Glomerular endothelial cell (primary cell): ENCODE measurements at regions not wholly inside any gene's neighbourhood (a gene's known extent, or its start where the extent isn't known, plus 50 kb on each side); places are given as distances from the start of the nearest gene placed in this dataset.

ENCODE experiments used
- DNase-seq: peaks from one replicate; pipeline ENCODE4 v3.0.0-alpha.2; 2011; ENCODE audit warnings: low read depth, low spot score; ENCODE audit errors: extremely low read depth

DNA sequence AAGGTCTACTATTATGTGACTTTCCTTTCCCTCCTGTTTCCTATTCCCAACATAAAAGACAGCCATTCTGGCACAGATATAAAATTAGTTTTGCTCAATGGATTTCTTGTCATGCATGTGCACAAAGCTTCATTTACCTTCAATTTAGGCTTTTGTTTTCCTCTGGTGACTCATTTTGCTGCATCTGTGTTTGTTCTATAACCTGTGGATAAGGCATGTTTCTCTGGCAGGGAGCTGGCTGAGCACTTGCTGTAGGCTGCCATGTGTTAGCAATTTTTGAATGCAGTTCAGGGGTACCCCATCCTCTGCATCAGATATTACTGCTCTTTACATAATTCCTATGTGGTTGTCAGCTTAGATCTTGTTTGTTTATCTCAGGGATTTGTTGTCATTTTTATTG lies 202.8 kb upstream of the GRID2 start:
- no peak for DNase-seq

DNA sequence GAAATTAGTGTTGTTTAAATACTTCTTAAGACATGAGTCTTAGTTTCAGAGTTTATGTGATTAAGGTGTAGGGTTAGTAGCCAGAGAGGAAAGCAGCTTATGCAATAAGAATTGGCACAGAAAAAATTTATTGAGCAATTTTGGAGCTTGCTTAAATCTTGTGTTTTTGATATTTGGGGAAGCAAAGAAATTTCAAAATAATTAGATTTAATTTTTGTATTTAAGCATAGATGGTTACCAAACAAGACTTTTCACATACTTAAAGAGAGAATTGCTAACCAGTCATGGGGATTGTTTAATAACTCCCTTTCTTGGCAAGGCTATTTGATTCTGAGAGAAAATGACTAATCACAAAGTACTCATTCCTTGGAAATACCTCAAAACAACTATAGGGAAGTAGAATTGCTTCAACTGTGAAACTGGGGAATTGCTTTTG lies 202.0 kb upstream of the GRID2 start:
- DNase-seq = no peak

DNA sequence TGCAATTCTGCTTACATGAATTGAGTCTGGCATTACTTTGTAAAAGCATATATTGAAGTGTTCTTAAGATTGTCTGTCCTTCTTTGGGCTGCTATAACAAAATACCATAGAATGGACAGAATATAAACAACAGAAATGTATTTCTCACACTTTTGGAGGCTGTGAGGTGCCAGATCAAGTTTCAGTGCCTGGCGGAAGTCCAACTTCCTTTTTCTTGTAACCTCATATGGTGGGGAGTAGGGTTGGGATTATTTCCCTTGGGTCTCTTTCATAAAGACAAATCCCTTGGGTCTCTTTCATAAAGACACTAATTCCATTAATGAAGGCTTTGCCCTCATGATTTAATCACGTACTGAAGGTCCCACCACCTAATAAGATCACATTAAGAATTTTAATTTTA lies 199.3 kb upstream of the GRID2 start:
- no peak for DNase-seq

DNA sequence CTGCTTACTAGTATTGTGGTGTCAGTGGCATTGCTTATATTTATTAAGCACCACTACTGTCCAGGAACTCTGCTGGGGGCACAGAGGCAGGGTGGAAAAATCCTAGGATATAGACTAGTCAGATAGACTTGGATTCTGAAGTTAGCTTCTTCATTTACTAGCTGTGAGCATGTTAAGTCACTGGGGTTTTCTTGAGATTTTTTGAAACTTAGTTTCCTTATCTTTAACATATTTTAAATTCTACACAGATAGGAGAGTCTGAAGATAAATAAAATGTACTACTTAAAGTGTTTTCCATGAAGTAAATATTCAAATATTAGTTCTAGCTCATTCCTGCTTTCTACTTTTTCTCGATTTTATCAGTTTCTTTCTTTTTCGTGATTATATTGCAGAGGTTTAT lies 196.9 kb upstream of the GRID2 start:
- no peak for DNase-seq

DNA sequence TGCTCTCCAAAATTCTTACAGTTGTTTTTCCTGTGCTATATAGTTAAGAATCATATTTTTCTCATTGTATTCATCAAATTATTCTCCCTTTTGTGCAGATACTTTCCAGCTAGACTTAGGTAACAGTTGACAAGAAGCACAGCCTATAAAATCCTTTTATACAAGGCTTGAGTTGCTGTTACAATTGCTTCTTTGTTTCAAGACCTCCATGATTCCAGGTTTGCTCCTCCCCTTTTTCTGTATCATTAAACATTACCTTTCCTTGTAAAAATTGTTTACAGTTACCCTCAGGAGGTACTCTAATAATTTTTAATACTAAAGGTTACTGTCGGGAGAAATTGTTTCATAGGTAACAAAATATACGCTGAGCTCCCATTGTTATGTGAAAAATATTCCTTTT lies 192.3 kb upstream of the GRID2 start:
- DNase-seq = no peak

DNA sequence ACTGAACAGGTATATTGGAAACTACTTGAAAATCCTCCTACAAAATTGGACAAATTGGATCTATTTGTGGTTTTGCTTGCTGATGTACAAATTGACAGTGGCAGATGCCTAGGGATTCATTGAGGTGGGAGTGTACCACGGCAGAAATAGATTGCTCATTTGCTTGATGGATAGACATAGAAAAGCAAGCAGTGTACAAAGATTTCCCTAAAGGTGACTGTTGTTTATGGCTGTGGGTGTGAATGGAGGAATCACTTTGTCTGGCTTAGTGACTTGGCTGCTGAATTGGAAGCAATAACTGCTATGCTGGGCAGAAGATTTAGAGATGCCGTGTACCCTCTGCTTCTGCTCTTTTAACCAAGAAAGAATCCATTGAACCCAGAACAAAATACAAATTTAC lies 191.0 kb upstream of the GRID2 start:
- no peak for DNase-seq

DNA sequence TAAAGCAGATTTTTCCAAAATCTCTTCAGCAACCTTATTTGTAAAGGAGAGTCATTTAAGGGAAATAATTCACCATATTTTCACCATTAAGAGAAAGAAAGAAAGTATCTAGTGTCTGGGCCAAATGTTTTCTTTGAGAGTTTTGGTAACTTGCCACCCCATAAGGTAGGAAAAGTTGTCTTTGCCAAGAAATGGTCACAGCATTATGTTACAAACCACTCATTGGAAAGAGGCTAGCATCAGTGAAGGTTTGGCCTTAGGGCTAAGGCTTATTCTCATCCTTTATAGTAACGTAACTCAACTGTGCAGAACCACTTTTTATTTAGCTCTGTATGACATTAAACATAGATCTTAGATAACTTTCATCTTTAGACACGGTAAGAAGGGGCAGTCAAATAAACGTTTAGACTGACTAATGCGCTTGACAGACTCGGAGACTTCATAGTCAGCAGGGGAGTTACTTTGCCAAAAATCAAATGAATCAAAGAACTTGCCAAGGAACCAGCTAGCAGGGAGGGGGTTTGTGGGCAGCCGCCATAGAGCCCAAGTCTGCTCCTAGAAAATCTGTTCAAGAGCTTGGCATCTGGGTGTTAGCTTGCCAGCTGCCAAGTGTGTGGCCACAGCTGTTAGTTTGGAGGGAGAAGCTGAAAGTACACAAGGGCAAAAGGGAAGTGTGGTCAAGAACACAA lies 182.8 kb upstream of the GRID2 start:
- DNase-seq = no peak

DNA sequence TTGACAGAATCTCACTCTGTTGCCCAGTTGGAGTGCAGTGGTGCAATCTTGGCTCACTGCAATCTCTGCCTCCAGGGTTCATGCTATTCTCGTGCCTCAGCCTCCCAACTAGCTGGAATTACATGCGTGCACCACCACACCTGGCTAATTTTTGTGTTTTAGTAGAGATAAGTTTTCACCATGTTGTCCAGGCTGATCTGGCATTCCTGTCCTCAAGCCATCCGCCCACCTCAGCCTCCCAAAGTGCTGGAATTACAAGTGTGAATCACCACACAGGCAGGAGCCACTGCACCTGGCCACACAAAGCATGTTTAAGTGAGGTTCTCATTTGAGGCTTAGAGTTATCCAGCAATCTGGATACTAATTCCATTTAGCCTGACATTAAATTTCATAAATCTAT lies 180.9 kb upstream of the GRID2 start:
- DNase-seq = no peak

DNA sequence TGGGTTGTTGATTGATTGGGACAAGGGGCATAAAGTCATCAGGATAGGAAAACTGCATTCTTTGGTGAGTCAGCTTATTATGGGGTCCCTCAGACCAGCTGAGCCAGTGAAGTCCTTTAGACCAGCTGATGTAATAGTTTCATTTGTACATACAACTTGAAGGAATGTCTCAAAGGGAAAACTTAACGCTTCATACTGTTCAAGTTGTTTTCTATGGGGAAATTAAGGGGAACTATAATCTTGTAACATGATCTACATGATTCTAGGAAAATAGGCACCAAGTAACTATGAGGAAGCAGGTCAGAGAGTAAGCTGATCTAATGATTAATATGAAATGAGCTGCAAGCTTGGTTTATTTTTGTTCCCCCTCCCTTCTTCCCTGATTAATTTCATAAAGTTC lies 175.1 kb upstream of the GRID2 start:
- DNase-seq = no peak

DNA sequence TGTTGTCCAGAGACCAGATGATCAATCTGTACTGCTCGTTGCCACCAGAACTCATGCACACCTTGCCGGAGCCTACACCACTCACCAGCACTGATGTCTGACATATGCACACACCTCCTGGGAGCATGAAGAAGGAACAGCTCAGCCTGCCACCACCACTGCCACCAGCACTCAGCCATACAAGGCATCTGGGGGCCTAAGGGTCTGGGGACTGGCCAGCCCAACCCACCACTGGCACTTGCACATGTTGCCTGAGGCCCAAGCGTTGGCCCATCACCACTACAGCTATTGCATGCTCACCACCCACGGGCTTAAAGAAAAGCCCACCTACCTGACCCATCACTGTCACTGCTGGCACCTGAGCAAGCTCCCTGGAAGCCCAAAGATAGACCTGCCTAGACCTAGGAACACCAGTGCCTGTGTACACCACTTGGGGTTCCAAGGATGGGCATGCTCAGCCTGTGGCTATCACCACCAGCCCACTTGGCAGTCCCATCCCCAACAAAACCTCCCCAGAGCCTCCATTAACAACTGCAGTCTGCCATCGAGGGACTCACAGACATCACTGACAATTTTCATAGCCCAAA lies 174.3 kb upstream of the GRID2 start:
- DNase-seq = no peak

DNA sequence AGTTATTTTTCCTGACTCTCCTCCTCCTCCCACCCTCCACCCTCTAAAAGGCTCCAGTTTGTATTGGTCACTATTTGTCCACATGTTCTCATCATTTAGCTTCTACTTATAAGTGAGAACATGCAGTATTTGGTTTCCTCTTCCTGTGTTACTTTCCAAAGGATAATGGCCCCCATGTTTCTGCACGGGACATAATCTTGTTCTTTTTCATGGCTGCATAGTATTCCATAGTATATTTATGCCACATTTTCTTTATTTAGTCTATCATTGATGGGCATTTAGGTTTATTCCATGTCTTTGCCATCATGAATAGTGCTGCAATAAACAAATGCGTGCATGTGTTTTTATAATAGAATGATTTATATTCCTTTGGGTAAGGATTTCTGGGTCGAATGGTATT lies 167.3 kb upstream of the GRID2 start:
- DNase-seq = no peak

DNA sequence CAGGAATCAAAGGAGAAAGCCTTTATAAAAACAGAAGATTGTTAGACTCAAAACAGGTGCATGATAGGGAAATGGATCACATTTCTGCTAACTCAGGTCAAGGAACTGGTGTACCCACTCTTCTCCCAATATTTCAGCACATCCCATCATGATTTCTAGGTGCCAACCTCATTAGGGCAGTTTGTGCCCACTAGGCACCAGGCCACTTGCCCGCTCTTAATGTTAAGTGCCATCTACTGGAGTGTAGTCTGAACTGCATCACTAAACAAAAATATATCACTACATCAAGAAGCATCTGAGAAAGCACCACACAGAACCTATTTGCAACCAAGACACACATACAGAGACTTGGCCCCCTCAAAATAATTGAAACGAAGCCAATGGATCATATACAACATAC lies 140.4 kb upstream of the GRID2 start:
- DNase-seq = no peak

DNA sequence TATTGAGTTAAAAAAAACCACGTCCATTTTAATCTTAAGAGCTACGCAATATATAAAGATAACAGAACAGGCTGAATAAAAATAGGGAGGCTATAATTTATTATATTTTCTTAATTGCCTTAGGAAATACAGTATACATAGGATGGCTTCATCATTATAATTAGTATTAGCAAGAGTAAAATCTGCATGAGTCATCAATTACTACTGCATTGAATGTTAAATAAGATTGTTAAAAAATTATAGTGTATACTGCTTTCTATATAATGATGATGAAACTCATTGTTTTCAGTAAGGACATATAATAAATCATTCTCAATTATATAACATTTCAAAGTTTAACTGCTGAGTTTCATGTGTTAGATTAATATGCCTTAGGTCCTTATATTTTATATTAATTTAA lies 133.4 kb upstream of the GRID2 start:
- no peak for DNase-seq

DNA sequence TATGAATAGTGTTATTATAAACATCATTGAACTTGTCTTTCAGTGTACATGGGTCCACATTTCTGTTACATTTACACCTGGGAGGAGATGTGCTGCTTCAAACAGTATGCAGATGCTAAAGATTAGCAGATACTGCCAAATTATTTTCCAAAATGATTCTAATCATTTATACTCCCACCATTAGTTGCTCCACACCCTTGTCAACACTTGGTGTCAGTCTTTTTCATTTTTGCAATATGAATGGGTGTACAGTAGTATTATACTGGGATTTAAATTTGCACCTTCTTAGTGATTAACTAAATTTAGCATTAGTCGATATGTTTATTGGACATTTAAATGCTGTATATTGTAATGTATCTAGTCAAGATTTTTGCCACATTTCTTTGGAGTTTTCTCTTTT lies 131.6 kb upstream of the GRID2 start:
- DNase-seq = no peak

DNA sequence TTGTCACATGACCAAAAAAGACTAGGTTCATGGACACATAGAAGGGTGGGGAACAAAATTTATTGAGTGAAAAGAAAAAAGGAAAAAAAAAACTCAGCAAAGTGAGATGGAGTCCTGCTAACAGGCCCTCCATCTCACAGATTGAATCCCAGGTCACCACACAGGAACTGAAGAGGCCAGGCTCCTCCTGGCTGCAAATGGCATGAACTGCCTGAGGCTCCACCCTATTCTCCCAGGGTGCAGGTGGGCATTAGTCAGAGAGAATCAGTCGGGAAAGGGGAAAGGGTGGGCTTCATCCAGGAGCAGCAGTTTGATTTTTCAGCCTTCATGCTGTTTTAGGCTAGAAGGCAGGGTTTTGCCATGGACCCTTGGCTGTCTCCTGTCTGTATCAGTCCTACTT lies 128.5 kb upstream of the GRID2 start:
- no peak for DNase-seq

DNA sequence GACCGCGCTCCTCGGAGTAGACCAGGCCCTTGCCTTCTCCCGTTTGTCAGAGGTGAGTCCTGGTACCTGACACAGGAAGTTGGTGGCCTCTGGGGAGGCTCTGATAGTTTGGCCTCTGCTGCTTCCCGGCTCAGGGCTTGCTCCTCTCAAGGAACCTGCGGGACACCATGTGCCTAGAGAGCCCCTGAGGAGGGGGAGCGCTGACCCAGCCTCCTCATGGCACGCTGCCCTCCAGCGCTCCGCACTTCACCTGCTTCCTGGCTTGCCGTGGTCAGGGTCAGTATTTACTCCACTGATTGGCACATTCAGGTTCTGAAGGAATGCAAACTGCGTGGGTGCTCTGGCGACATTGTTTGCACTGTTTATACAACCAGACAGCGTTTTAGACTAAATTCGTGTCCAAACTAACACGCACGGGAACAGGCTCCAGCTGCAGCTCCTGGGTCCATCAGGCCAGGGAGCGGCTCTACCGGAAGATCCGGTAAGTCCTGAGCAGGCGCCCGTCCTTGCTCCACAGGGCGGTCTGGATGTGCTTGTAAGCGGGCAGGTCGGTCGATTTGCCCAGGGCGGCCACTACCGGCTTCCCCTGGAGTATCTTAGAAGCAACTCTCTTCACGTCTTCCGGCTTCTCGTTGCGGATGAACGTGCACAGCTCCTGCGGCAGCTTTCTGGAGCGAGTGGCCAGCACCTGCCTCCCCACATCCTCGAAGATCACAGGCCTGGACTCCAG lies 121.6 kb upstream of the GRID2 start:
- DNase-seq = no peak

DNA sequence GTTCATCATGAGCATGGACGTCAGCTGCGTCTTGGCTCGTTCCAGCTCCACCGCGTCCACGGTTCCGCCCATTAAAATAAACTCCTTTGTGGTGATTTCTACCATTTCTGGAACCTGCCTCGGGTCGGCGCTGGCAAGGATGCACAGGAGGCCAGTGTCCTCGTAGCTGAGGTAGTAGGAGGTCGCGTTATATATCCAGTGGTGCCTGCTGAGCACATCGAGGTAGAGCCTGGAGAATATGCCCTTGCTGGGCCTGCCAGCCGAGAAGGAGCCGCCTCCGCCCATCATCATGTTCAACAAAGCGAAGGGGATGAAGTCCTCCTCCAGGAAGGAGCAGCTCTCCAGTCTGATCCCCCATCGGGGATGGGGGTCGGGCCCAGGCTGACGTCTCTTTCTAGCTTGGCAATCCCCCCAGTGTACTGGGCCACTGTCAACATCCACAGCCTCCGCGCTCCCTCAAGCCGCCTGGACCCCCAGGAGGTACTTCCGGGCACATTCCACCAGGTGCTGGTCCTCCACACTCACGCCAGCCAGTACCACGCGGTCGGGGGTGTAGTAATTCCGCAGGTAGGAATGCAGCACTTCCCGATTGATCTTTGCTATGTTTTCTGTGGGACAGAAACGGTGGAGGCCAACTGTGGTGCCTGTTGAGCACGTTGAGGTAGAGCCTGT lies 120.9 kb upstream of the GRID2 start:
- DNase-seq = no peak

DNA sequence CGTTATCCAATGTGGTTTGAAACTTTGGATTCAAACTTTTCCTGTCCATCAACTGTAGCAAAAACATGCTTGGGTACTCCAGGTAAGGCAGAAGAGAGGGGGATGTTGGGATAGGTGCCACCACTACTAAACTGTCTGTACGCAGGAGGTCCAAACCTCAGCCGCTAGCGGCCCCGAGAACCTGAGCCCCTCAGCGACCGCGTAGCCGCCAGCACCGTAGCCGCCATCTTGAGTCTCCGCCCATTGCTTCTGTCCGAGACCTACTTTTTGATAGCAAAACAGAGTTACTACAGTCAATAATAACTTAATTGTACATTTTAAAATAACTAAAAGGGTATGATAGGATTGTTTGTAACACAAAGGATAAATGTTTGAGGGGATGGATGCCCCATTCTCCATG lies 119.9 kb upstream of the GRID2 start:
- DNase-seq = no peak

DNA sequence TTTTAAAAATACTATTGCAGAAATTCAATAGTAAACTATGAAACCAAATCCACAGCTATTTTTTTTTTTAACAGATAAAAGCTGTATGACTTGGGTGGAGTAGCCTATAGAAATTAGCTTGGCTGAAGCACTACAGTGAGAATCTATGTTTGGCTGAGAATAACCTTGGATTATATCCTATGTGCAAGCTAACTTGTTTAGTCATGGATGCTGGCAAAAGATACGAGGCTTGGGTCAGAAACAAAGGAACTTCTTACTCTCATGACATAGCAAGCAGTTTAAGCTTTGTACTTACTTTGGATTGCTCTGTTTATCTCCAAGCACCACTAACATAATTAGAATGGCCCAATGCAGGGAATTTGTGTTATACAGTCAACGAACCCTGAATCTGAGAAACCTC lies 119.2 kb upstream of the GRID2 start:
- no peak for DNase-seq

DNA sequence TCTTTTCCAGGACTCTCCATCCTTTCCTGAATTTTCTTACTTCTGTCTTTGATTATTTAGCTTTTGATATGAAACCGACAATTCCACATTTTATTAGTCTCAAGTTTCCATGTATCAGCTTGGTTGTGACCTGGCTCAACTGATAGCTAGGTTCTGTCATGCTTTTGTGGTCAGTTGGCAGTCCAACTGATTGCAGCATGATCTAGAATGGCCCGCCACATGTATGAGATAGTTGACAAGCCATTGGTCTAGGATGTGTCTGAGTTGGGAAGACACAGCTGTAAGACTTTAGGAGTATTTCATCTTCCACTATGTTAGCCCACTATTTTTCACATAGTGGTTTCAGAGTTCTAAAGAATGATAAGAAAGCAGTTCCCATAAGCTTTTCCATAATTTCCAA lies 117.5 kb upstream of the GRID2 start:
- DNase-seq = no peak

DNA sequence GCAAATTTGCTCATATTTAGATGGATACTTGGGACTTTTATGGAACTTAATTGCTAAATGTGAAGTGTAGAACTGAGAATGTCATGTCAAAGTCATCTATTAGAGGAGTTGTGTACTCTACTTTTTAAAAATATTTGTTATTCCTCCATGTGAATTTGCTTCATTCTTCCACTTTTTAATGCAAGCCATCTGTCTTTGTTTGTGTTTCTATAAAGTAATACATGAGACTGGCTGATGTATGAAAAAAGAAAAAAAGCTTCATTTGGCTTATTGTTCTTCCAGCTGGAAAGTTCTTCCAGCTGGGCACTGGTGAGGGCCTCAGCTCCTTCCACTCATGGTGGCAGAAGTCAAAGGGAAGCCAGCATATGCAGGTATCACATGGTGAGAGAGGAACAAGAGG lies 114.6 kb upstream of the GRID2 start:
- no peak for DNase-seq

DNA sequence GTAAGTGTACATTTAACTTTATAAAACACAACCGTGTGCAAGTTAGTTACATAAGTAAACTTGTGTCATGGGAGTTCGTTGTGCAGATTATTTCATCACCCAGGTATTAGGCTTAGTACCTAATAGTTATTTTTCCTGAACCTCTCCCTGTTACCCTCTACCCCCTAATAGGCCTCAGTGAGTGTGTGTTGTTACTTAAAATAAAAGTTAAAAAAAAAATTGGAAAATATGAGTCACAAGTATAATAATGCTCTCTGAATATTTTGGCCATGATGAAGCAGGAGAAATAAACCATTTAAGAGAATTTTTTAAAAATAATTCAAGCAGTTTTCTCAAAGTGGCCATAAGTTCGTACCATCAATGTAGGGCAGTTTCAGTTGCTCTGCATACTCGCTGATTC lies 105.1 kb upstream of the GRID2 start:
- no peak for DNase-seq
